SK-N-MC (cell line): ENCODE measurements at regions not wholly inside any gene's neighbourhood (a gene's known extent, or its start where the extent isn't known, plus 50 kb on each side); places are given as distances from the start of the nearest gene placed in this dataset.
"Not testable (repeated sequence)": the region's sequence is repeated elsewhere in the genome, so short reads cannot be mapped to it uniquely, and the experiment has no call there.

Experiments used
- EZH2 ChIP-seq: fragments of 200-600 bp; sonication (generic); IDR thresholded peaks from one replicate; pipeline ENCODE4 v1.6.1; 2017; ENCODE audit warnings: antibody characterized with exemption
- FOXP2 ChIP-seq: optimal IDR thresholded peaks from 2 replicates; pipeline ENCODE3; 2011; ENCODE audit warnings: mild to moderate bottlenecking, moderate library complexity; ENCODE audit not compliant: insufficient read depth; ENCODE audit errors: extremely low read length, control extremely low read depth
- POLR2AphosphoS5 ChIP-seq: IDR thresholded peaks from 2 replicates; pipeline ENCODE4 v1.6.1; 2012; ENCODE audit warnings: mild to moderate bottlenecking, low read depth, low read length, borderline replicate concordance

GRCh38 chrX:96128058-96128457, 556.6 kb upstream of the DIAPH2 start:
- not testable (repeated sequence) for TF ChIP-seq POLR2AphosphoS5, EZH2, FOXP2
